Endothelial cell of umbilical vein (primary cell): ENCODE measurements at regions not wholly inside any gene's neighbourhood (a gene's known extent, or its start where the extent isn't known, plus 50 kb on each side); places are given as distances from the start of the nearest gene placed in this dataset.

Experiments
- BruUV-seq: library from RNA; stranded (reverse); fragments of 400-500 nt; replicated peaks from 2 replicates; lab custom pipeline; 2021; lab: Mats Ljungman, UMichigan
- CTCF ChIA-PET: fragments of 300-600, 350-600 bp; sonication (Branson Sonifier 250); formaldehyde crosslinking; loops from one replicate; lab custom pipeline; 2021; ENCODE audit warnings: antibody characterized with exemption, inconsistent platforms; lab: Charles Lee
- POLR2A ChIA-PET: fragments of 300-600, 350-600 bp; sonication (Branson Sonifier 250); formaldehyde crosslinking; loops from one replicate; lab custom pipeline; 2021; ENCODE audit warnings: antibody characterized with exemption, inconsistent platforms; lab: Charles Lee
- DNase-seq: peaks from one replicate; pipeline ENCODE4 v3.0.0-alpha.2; 2011; ENCODE audit warnings: low read depth, low spot score
- FAIRE-seq: peaks from 2 replicates; lab custom pipeline; 2011; peaks lifted over from hg19 to GRCh38; lab: Jason Lieb, UNC
- H2AFZ ChIP-seq: 2 replicates; pipeline ENCODE4 v1.6.0; 2012; ENCODE audit warnings: low read depth, low read length, control low read depth, inconsistent platforms
- H3K27ac ChIP-seq: 2 replicates; pipeline ENCODE4 v1.5.1; 2011; ENCODE audit warnings: low read depth, mild to moderate bottlenecking, control low read depth, low read length, moderate library complexity; ENCODE audit not compliant: insufficient read depth
- H3K27me3 ChIP-seq, 2 experiments: 2 replicates each; pipeline versions ENCODE4 v1.6.0 to v1.6.1; 2011; ENCODE audit warnings: low read length in 2 of 2, mixed read lengths in 1 of 2; ENCODE audit not compliant: control insufficient read depth in 2 of 2, insufficient read depth in 2 of 2
- H3K36me3 ChIP-seq, 2 experiments: 2 replicates in 1 of 2; 3 replicates in 1 of 2; pipeline ENCODE4 v1.5.1; 2011; ENCODE audit warnings: low read length in 2 of 2, mild to moderate bottlenecking in 1 of 2, moderate library complexity in 1 of 2; ENCODE audit not compliant: control insufficient read depth in 2 of 2, insufficient read depth in 2 of 2; ENCODE audit errors: extremely low read depth in 1 of 2
- H3K4me1 ChIP-seq: 3 replicates; pipeline ENCODE4 v1.5.1; 2011; ENCODE audit warnings: mild to moderate bottlenecking, low read length; ENCODE audit not compliant: control insufficient read depth, insufficient read depth; ENCODE audit errors: extremely low read depth
- H3K4me2 ChIP-seq: 2 replicates; pipeline ENCODE4 v1.6.1; 2011; ENCODE audit warnings: low read length, control low read depth, mixed read lengths; ENCODE audit not compliant: insufficient read depth
- H3K4me3 ChIP-seq, 3 experiments: fragments of 200-600 bp in 1 of 3; sonication (generic), shearing (Covaris generic) in 1 of 3; replicated peaks in 1 of 3; 2 replicates each; pipeline ENCODE4 v1.5.1; 2011 to 2016; ENCODE audit warnings: control low read depth in 3 of 3, low read length in 3 of 3, mild to moderate bottlenecking in 2 of 3, inconsistent platforms in 1 of 3, low read depth in 1 of 3, moderate library complexity in 1 of 3; ENCODE audit not compliant: insufficient read depth in 1 of 3
- H3K79me2 ChIP-seq: 2 replicates; pipeline ENCODE4 v1.6.0; 2012; ENCODE audit warnings: low read length, inconsistent platforms; ENCODE audit not compliant: control insufficient read depth, insufficient read depth
- H3K9ac ChIP-seq: replicated peaks from 2 replicates; pipeline ENCODE3; 2011; ENCODE audit warnings: low read length, control low read depth; ENCODE audit not compliant: insufficient read depth; ENCODE audit errors: extremely low read depth
- H3K9me1 ChIP-seq: replicated peaks from 3 replicates; pipeline ENCODE4 v1.6.0; 2011; ENCODE audit warnings: mild to moderate bottlenecking, low read length; ENCODE audit not compliant: control insufficient read depth, insufficient read depth; ENCODE audit errors: extremely low read depth
- H3K9me3 ChIP-seq: replicated peaks from 2 replicates; pipeline ENCODE4 v1.5.1; 2012; ENCODE audit warnings: low read length, inconsistent platforms; ENCODE audit not compliant: control insufficient read depth, insufficient read depth
- H4K20me1 ChIP-seq: replicated peaks from 2 replicates; pipeline ENCODE3; 2011; ENCODE audit warnings: mild to moderate bottlenecking, low read length; ENCODE audit not compliant: control insufficient read depth, insufficient read depth; ENCODE audit errors: extremely low read depth
- CTCF ChIP-seq, 2 donors: IDR thresholded peaks; 1 replicate in 1 of 2; 2 replicates in 1 of 2; pipeline ENCODE4 v1.5.1; 2011; ENCODE audit warnings: low read length in 2 of 2, mild to moderate bottlenecking in 2 of 2, moderate library complexity in 2 of 2, control low read depth in 1 of 2, inconsistent platforms in 1 of 2, low read depth in 1 of 2; ENCODE audit not compliant: insufficient read depth in 1 of 2; ENCODE audit errors: extremely low read depth in 1 of 2
- EZH2 ChIP-seq: IDR thresholded peaks from 2 replicates; pipeline ENCODE4 v1.6.1; 2012; ENCODE audit warnings: borderline replicate concordance, low read depth, mild to moderate bottlenecking, moderate library complexity, low read length, inconsistent platforms; ENCODE audit not compliant: severe bottlenecking
- FOS ChIP-seq: IDR thresholded peaks from 2 replicates; pipeline ENCODE4 v1.6.1; 2011; ENCODE audit warnings: mild to moderate bottlenecking, low read length, moderate library complexity, borderline replicate concordance; ENCODE audit not compliant: insufficient read depth
- GATA2 ChIP-seq: IDR thresholded peaks from 2 replicates; pipeline ENCODE4 v1.7.0; 2011; ENCODE audit warnings: low read depth, mild to moderate bottlenecking, moderate library complexity, mixed read lengths, low read length; ENCODE audit not compliant: insufficient read length, insufficient read depth
- JUN ChIP-seq: IDR thresholded peaks from 2 replicates; pipeline ENCODE4 v1.6.1; 2011; ENCODE audit warnings: borderline replicate concordance, low read depth; ENCODE audit not compliant: insufficient read length, insufficient read depth
- MYC ChIP-seq: IDR thresholded peaks from one replicate; pipeline ENCODE4 v1.6.1; 2011; ENCODE audit warnings: mild to moderate bottlenecking, low read depth, low read length
- POLR2A ChIP-seq: IDR thresholded peaks from 2 replicates; pipeline ENCODE4 v1.6.1; 2012; ENCODE audit warnings: low read depth, mild to moderate bottlenecking, control low read depth, low read length
- POLR2AphosphoS5 ChIP-seq: IDR thresholded peaks from 2 replicates; pipeline ENCODE4 v1.6.1; 2012; ENCODE audit warnings: low read depth, mild to moderate bottlenecking, control low read depth, low read length, moderate library complexity; ENCODE audit not compliant: insufficient read depth
- dilution Hi-C: fragments of 300-500 bp; cut with MboI; formaldehyde crosslinking; loops from one replicate; pipeline ENCODE4 v1.15.0; 2019; ENCODE audit warnings: low sequenced_read_pairs; ENCODE audit not compliant: extremely low pct_ligation_motif_present
- intact Hi-C: fragments of 100-400 bp; cut with micrococcal nuclease; formaldehyde crosslinking; loops from one replicate; pipeline ENCODE4 v1.10.0; 2022
- TF ChIP-seq, protein P1 (sequence below): IDR thresholded peaks from 2 replicates; pipeline ENCODE4 v1.6.1; 2011; ENCODE audit not compliant: insufficient read depth, insufficient read length

DNA sequence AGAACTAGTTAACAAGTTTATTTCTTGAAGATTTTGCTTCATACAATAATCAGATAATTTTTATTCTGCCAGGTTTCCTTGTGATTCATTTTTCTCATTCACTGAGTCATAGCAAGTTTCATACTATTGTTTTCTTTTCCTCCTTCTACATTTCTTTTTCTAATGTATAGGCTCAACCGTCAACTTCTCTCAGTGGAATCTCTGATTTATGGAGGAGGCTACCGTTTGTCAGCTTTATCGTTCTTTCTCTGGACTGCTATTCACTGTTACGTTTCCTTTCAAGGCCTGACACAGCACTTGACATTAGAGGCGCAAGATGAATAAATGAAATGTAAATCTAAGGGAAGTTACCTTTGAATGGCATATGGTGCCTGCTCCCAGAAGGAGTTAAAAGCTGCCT lies 284.3 kb upstream of the NR5A2 start:
- Histone ChIP-seq H3K27me3 (no peaks in the 10 kb centered on the region), H4K20me1 (no peaks in the 10 kb centered on the region), H3K4me3 (no peak overlapping the region), H3K4me1 (peaks cover 16% of the 10 kb centered on the region), H3K4me2 (peak overlapping the region; percentile 49), H3K9me3 (no peaks in the 10 kb centered on the region), H3K9ac (peak overlapping the region; percentile 40), H3K27ac (peak overlapping the region; percentile 81), H3K9me1 (no peaks in the 10 kb centered on the region), H3K36me3 (no peaks in the 10 kb centered on the region), H2AFZ (peak overlapping the region; percentile 61), H3K79me2 (no peaks in the 10 kb centered on the region)
- CTCF ChIA-PET = interaction anchor here (1.4 to 1.5 kb wide), 2 partner anchors 38 to 58 kb away, joined by 4 to 13 read pairs; no protein-coding TSS in a partner anchor
- no TSS peak for BruUV-seq
- dilution Hi-C loops = no loop called here
- peak; percentile 78 for FAIRE-seq
- TF ChIP-seq, protein P1, sequence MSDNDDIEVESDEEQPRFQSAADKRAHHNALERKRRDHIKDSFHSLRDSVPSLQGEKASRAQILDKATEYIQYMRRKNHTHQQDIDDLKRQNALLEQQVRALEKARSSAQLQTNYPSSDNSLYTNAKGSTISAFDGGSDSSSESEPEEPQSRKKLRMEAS = no peak
- peak; percentile 46 for TF ChIP-seq JUN
- peak; percentile 63 for TF ChIP-seq FOS
- no peak for TF ChIP-seq POLR2A
- no peak for TF ChIP-seq CTCF (IDR thresholded peaks at IDR 0.05; ENCODE audit: extremely low read depth in 1 of 2, insufficient read depth in 1 of 2, low read depth in 1 of 2, low read length in 2 of 2)
- TF ChIP-seq GATA2 = no peak
- TF ChIP-seq POLR2AphosphoS5 = no peak
- no peak for TF ChIP-seq EZH2
- TF ChIP-seq MYC = no peak
- POLR2A ChIA-PET = interaction anchor here (1.0 kb wide), 1 partner anchor 55 kb away, joined by 3 read pairs; no protein-coding TSS in a partner anchor
- intact Hi-C loops = loop anchor here (2.0 kb wide), 3 partner anchors 38 to 116 kb away; no protein-coding TSS in a partner anchor
- peak; percentile 80 for DNase-seq
